ENCODE measurements at regions not wholly inside any gene's neighbourhood (a gene's known extent, or its start where the extent isn't known, plus 50 kb on each side); places are given as distances from the start of the nearest gene placed in this dataset.

DNA sequence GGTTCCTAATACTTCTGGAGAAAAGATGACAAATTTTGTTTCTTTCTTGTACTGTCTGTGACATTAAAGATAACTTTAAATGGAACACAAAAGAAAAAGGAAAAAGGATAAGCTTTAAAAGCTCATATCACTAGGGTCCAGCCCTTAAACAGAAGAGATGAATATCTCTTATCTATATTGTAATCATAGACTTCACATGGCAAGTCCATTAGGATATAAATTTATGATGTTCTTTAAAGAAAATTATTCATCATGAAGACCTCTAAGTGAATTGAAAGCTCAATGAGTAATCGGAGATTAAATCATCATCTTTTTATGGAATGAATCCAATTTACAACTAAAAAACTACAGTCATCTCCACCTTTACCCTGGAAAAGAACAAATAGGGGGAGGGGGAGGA, 111.6 kb upstream of the SATB2 start:
- TF ChIP-seq CBFB (IDR thresholded peaks at IDR 0.05; ENCODE audit: low read depth) (no peak), SMC3 (IDR thresholded peaks at IDR 0.05; ENCODE audit: borderline replicate concordance, low read length) (no peak), NR2C2 (IDR thresholded peaks at IDR 0.05; ENCODE audit: borderline replicate concordance, control insufficient read depth, insufficient read length, low read depth) (no peak), POLR2A (IDR thresholded peaks at IDR 0.05; ENCODE audit: low read depth, low read length) (no peak), POLR2AphosphoS5 (IDR thresholded peaks at IDR 0.05; ENCODE audit: low read length) (no peak), BRCA1 (IDR thresholded peaks at IDR 0.05; ENCODE audit: low read depth, low read length) (no peak), STAT3 (IDR thresholded peaks at IDR 0.05; ENCODE audit: low read depth, low read length) (no peak), KAT2A (conservative IDR thresholded peaks at IDR 0.05; ENCODE audit: control insufficient read depth, low read depth, low read length) (no peak), YY1 (IDR thresholded peaks at IDR 0.05; ENCODE audit: low read depth, low read length) (no peak)
- TF ChIP-seq, protein P1, sequence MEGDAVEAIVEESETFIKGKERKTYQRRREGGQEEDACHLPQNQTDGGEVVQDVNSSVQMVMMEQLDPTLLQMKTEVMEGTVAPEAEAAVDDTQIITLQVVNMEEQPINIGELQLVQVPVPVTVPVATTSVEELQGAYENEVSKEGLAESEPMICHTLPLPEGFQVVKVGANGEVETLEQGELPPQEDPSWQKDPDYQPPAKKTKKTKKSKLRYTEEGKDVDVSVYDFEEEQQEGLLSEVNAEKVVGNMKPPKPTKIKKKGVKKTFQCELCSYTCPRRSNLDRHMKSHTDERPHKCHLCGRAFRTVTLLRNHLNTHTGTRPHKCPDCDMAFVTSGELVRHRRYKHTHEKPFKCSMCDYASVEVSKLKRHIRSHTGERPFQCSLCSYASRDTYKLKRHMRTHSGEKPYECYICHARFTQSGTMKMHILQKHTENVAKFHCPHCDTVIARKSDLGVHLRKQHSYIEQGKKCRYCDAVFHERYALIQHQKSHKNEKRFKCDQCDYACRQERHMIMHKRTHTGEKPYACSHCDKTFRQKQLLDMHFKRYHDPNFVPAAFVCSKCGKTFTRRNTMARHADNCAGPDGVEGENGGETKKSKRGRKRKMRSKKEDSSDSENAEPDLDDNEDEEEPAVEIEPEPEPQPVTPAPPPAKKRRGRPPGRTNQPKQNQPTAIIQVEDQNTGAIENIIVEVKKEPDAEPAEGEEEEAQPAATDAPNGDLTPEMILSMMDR (IDR thresholded peaks at IDR 0.05 in 2 of 3, conservative IDR thresholded peaks at IDR 0.05 in 1 of 3; ENCODE audit: control insufficient read depth in 2 of 3, extremely low read depth in 1 of 3, insufficient read depth in 1 of 3, low read depth in 3 of 3, low read length in 3 of 3): no peak
- TF ChIP-seq, protein P2, sequence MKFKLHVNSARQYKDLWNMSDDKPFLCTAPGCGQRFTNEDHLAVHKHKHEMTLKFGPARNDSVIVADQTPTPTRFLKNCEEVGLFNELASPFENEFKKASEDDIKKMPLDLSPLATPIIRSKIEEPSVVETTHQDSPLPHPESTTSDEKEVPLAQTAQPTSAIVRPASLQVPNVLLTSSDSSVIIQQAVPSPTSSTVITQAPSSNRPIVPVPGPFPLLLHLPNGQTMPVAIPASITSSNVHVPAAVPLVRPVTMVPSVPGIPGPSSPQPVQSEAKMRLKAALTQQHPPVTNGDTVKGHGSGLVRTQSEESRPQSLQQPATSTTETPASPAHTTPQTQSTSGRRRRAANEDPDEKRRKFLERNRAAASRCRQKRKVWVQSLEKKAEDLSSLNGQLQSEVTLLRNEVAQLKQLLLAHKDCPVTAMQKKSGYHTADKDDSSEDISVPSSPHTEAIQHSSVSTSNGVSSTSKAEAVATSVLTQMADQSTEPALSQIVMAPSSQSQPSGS (IDR thresholded peaks at IDR 0.05; ENCODE audit: low read length): no peak
- TF ChIP-seq, protein P3, sequence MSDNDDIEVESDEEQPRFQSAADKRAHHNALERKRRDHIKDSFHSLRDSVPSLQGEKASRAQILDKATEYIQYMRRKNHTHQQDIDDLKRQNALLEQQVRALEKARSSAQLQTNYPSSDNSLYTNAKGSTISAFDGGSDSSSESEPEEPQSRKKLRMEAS (IDR thresholded peaks at IDR 0.05; ENCODE audit: low read depth, low read length): no peak
